GM23338 (cell line): ENCODE measurements at regions not wholly inside any gene's neighbourhood (a gene's known extent, or its start where the extent isn't known, plus 50 kb on each side); places are given as distances from the start of the nearest gene placed in this dataset.
A peak's percentile ranks its signal among the peaks of the same experiment; 100 is the strongest.

Experiments used
- ATAC-seq: fragments of 200-7000 bp; cut with Tn5 transposase; 3 replicates; pipeline ENCODE4 v1.9.1; 2020
- DNase-seq: peaks from one replicate; pipeline ENCODE4 v3.0.0-alpha.2; 2015; ENCODE audit warnings: low spot score
- H2AFZ ChIP-seq: fragments of 200-600 bp; sonication (generic); 2 replicates; pipeline ENCODE4 v1.8.0; 2016; ENCODE audit warnings: antibody characterized with exemption, mild to moderate bottlenecking, moderate library complexity
- H3F3A ChIP-seq: fragments of 200-600 bp; sonication (generic); replicated peaks from 2 replicates; pipeline ENCODE4 v1.8.0; 2017; ENCODE audit warnings: antibody characterized with exemption, mixed run types, low read depth
- H3K27ac ChIP-seq: fragments of 200-600 bp; sonication (generic); 2 replicates; pipeline ENCODE4 v1.6.1; 2016; ENCODE audit warnings: low read depth
- H3K27me3 ChIP-seq: fragments of 200-600 bp; sonication (generic); 2 replicates; pipeline ENCODE4 v1.8.0; 2016; ENCODE audit warnings: mild to moderate bottlenecking, mixed run types, moderate library complexity; ENCODE audit not compliant: insufficient read depth
- H3K36me3 ChIP-seq: fragments of 200-600 bp; sonication (generic); 2 replicates; pipeline ENCODE4 v1.8.0; 2016; ENCODE audit warnings: mild to moderate bottlenecking; ENCODE audit not compliant: insufficient read depth
- H3K4me1 ChIP-seq: fragments of 200-600 bp; sonication (generic); 2 replicates; pipeline ENCODE4 v1.8.0; 2016; ENCODE audit warnings: mild to moderate bottlenecking, moderate library complexity; ENCODE audit not compliant: insufficient read depth
- H3K4me2 ChIP-seq: fragments of 200-600 bp; sonication (generic); 2 replicates; pipeline ENCODE4 v1.7.1; 2017; ENCODE audit warnings: mixed run types
- H3K4me3 ChIP-seq: fragments of 200-600 bp; sonication (generic); 2 replicates; pipeline ENCODE4 v1.6.1; 2016; ENCODE audit warnings: mixed run types
- H3K79me2 ChIP-seq: fragments of 200-600 bp; sonication (generic); replicated peaks from 2 replicates; pipeline ENCODE4 v1.8.0; 2017; ENCODE audit warnings: mild to moderate bottlenecking; ENCODE audit not compliant: insufficient read depth
- H3K9me2 ChIP-seq: fragments of 200-600 bp; sonication (generic); 2 replicates; pipeline ENCODE4 v1.8.0; 2017; ENCODE audit not compliant: insufficient read depth
- H4K20me1 ChIP-seq: fragments of 200-600 bp; sonication (generic); replicated peaks from 2 replicates; pipeline ENCODE4 v1.8.0; 2017; ENCODE audit warnings: mild to moderate bottlenecking; ENCODE audit not compliant: insufficient read depth
- H3K27ac Mint-ChIP-seq: 2 replicates; pipeline ENCODE4 v1.8.0; 2020; ENCODE audit warnings: inconsistent platforms, mild to moderate bottlenecking, moderate library complexity, mixed read lengths
- H3K27me3 Mint-ChIP-seq: 3 replicates; pipeline ENCODE4 v1.8.0; 2022; ENCODE audit warnings: low read depth, mild to moderate bottlenecking, moderate library complexity, mixed read lengths, inconsistent platforms; ENCODE audit not compliant: insufficient read depth, poor library complexity
- H3K36me3 Mint-ChIP-seq: 3 replicates; pipeline ENCODE4 v1.8.0; 2021; ENCODE audit warnings: low read depth, mild to moderate bottlenecking, inconsistent platforms, moderate library complexity, mixed read lengths
- H3K4me1 Mint-ChIP-seq: 3 replicates; pipeline ENCODE4 v1.8.0; 2020; ENCODE audit warnings: mild to moderate bottlenecking, inconsistent platforms, mixed read lengths
- H3K4me3 Mint-ChIP-seq: 3 replicates; pipeline ENCODE4 v1.8.0; 2021; ENCODE audit warnings: moderate library complexity, mild to moderate bottlenecking, inconsistent platforms, mixed read lengths
- H3K9me3 Mint-ChIP-seq: 3 replicates; pipeline ENCODE4 v1.8.0; 2020; ENCODE audit warnings: moderate library complexity, mild to moderate bottlenecking, inconsistent platforms, mixed read lengths
- EZH2 ChIP-seq: fragments of 200-600 bp; sonication (generic); IDR thresholded peaks from one replicate; pipeline ENCODE4 v1.8.0; 2017; ENCODE audit warnings: antibody characterized with exemption, mild to moderate bottlenecking, low read depth; ENCODE audit not compliant: unreplicated experiment
- NANOG ChIP-seq: IDR thresholded peaks from 2 replicates; pipeline ENCODE4 v1.6.1; 2016; ENCODE audit warnings: antibody characterized with exemption, borderline replicate concordance
- STAT1 ChIP-seq: IDR thresholded peaks from one replicate; pipeline ENCODE4 v1.6.1; 2016; ENCODE audit warnings: antibody characterized with exemption; ENCODE audit not compliant: unreplicated experiment
- ZNF114 ChIP-seq: fragments of 250-450 bp; sonication (Bioruptor Pico); IDR thresholded peaks from 2 replicates; pipeline ENCODE4 v1.5.0; 2020; ENCODE audit warnings: mild to moderate bottlenecking, moderate library complexity
- ZNF331 ChIP-seq: fragments of 250-450 bp; sonication (Bioruptor Pico); IDR thresholded peaks from 2 replicates; pipeline ENCODE4 v1.5.0; 2020; ENCODE audit warnings: low read depth, mild to moderate bottlenecking, moderate library complexity
- TF ChIP-seq, protein P1 (sequence below): fragments of 250-450 bp; sonication (Bioruptor Pico); IDR thresholded peaks from 2 replicates; pipeline ENCODE4 v1.5.0; 2020; ENCODE audit warnings: mild to moderate bottlenecking, moderate library complexity
- TF ChIP-seq, protein P2 (sequence below), 2 experiments: fragments of 200-600 bp in 1 of 2; sonication (generic) in 1 of 2; conservative IDR thresholded peaks; 2 replicates each; pipeline versions ENCODE4 v1.5.1 to v1.6.1; 2016 to 2017; ENCODE audit warnings: antibody characterized with exemption in 2 of 2, low read depth in 2 of 2, mild to moderate bottlenecking in 2 of 2, moderate library complexity in 1 of 2
- TF ChIP-seq, protein P3 (sequence below): IDR thresholded peaks from one replicate; pipeline ENCODE4 v1.6.1; 2018; ENCODE audit warnings: antibody characterized with exemption; ENCODE audit not compliant: unreplicated experiment

DNA sequence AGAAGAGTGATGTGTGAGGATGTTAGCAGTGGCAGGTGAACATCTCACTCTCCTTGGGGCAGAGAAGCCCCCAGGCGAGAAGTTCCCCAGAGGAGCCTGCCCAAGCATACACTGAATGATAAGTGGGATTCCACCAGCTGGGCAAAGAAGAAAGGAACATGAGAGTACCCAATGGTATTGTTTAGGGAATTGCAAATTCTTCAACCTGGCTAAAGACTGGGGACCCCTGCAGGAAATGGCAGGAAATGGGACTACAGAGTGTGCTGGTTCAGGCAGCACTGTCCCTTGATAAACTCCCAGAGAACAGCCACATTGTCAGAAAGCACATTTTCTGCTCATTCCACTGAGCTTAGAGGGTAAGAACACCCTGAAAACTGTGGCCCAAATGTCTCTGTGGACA lies 121.3 kb downstream of the RPS29 start:
- Mint-ChIP-seq H3K27me3 (peaks cover 4% of the 10 kb centered on the region), H3K9me3 (peaks cover 8% of the 10 kb centered on the region; the same call in 1 of the 3 replicates), H3K4me1 (peaks cover 21% of the 10 kb centered on the region; the same call in 2 of the 3 replicates), H3K4me3 (no peak overlapping the region), H3K36me3 (peaks cover 3% of the 10 kb centered on the region; the same call in 1 of the 3 replicates), H3K27ac (no peak overlapping the region)
- Histone ChIP-seq H4K20me1 (no peaks in the 10 kb centered on the region), H3K79me2 (no peaks in the 10 kb centered on the region), H3K4me1 (peaks cover 19% of the 10 kb centered on the region), H3K36me3 (no peaks in the 10 kb centered on the region), H3K27ac (no peak overlapping the region), H3K4me3 (no peak overlapping the region), H3K27me3 (no peaks in the 10 kb centered on the region), H3K4me2 (no peak overlapping the region), H3K9me2 (no peaks in the 10 kb centered on the region), H3F3A (no peaks in the 10 kb centered on the region), H2AFZ (peak overlapping the region; percentile 89; the same call in 1 of the 2 replicates)
- peak; percentile 79 for DNase-seq
- peak; percentile 96 for ATAC-seq
- no peak for TF ChIP-seq STAT1
- no peak for TF ChIP-seq ZNF331 (CRISPR knock-in tag)
- TF ChIP-seq, protein P1, sequence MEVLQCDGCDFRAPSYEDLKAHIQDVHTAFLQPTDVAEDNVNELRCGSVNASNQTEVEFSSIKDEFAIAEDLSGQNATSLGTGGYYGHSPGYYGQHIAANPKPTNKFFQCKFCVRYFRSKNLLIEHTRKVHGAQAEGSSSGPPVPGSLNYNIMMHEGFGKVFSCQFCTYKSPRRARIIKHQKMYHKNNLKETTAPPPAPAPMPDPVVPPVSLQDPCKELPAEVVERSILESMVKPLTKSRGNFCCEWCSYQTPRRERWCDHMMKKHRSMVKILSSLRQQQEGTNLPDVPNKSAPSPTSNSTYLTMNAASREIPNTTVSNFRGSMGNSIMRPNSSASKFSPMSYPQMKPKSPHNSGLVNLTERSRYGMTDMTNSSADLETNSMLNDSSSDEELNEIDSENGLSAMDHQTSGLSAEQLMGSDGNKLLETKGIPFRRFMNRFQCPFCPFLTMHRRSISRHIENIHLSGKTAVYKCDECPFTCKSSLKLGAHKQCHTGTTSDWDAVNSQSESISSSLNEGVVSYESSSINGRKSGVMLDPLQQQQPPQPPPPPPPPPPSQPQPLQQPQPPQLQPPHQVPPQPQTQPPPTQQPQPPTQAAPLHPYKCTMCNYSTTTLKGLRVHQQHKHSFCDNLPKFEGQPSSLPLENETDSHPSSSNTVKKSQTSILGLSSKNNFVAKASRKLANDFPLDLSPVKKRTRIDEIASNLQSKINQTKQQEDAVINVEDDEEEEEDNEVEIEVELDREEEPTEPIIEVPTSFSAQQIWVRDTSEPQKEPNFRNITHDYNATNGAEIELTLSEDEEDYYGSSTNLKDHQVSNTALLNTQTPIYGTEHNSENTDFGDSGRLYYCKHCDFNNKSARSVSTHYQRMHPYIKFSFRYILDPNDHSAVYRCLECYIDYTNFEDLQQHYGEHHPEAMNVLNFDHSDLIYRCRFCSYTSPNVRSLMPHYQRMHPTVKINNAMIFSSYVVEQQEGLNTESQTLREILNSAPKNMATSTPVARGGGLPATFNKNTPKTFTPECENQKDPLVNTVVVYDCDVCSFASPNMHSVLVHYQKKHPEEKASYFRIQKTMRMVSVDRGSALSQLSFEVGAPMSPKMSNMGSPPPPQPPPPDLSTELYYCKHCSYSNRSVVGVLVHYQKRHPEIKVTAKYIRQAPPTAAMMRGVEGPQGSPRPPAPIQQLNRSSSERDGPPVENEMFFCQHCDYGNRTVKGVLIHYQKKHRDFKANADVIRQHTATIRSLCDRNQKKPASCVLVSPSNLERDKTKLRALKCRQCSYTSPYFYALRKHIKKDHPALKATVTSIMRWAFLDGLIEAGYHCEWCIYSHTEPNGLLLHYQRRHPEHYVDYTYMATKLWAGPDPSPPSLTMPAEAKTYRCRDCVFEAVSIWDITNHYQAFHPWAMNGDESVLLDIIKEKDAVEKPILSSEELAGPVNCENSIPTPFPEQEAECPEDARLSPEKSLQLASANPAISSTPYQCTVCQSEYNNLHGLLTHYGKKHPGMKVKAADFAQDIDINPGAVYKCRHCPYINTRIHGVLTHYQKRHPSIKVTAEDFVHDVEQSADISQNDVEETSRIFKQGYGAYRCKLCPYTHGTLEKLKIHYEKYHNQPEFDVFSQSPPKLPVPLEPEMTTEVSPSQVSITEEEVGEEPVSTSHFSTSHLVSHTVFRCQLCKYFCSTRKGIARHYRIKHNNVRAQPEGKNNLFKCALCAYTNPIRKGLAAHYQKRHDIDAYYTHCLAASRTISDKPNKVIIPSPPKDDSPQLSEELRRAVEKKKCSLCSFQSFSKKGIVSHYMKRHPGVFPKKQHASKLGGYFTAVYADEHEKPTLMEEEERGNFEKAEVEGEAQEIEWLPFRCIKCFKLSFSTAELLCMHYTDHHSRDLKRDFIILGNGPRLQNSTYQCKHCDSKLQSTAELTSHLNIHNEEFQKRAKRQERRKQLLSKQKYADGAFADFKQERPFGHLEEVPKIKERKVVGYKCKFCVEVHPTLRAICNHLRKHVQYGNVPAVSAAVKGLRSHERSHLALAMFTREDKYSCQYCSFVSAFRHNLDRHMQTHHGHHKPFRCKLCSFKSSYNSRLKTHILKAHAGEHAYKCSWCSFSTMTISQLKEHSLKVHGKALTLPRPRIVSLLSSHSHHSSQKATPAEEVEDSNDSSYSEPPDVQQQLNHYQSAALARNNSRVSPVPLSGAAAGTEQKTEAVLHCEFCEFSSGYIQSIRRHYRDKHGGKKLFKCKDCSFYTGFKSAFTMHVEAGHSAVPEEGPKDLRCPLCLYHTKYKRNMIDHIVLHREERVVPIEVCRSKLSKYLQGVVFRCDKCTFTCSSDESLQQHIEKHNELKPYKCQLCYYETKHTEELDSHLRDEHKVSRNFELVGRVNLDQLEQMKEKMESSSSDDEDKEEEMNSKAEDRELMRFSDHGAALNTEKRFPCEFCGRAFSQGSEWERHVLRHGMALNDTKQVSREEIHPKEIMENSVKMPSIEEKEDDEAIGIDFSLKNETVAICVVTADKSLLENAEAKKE (CRISPR knock-in tag) = peak; percentile 87
- TF ChIP-seq, protein P2, sequence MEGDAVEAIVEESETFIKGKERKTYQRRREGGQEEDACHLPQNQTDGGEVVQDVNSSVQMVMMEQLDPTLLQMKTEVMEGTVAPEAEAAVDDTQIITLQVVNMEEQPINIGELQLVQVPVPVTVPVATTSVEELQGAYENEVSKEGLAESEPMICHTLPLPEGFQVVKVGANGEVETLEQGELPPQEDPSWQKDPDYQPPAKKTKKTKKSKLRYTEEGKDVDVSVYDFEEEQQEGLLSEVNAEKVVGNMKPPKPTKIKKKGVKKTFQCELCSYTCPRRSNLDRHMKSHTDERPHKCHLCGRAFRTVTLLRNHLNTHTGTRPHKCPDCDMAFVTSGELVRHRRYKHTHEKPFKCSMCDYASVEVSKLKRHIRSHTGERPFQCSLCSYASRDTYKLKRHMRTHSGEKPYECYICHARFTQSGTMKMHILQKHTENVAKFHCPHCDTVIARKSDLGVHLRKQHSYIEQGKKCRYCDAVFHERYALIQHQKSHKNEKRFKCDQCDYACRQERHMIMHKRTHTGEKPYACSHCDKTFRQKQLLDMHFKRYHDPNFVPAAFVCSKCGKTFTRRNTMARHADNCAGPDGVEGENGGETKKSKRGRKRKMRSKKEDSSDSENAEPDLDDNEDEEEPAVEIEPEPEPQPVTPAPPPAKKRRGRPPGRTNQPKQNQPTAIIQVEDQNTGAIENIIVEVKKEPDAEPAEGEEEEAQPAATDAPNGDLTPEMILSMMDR (conservative IDR thresholded peaks at IDR 0.05; ENCODE audit: low read depth in 2 of 2) = peak; percentile 60 to 64
- TF ChIP-seq, protein P3, sequence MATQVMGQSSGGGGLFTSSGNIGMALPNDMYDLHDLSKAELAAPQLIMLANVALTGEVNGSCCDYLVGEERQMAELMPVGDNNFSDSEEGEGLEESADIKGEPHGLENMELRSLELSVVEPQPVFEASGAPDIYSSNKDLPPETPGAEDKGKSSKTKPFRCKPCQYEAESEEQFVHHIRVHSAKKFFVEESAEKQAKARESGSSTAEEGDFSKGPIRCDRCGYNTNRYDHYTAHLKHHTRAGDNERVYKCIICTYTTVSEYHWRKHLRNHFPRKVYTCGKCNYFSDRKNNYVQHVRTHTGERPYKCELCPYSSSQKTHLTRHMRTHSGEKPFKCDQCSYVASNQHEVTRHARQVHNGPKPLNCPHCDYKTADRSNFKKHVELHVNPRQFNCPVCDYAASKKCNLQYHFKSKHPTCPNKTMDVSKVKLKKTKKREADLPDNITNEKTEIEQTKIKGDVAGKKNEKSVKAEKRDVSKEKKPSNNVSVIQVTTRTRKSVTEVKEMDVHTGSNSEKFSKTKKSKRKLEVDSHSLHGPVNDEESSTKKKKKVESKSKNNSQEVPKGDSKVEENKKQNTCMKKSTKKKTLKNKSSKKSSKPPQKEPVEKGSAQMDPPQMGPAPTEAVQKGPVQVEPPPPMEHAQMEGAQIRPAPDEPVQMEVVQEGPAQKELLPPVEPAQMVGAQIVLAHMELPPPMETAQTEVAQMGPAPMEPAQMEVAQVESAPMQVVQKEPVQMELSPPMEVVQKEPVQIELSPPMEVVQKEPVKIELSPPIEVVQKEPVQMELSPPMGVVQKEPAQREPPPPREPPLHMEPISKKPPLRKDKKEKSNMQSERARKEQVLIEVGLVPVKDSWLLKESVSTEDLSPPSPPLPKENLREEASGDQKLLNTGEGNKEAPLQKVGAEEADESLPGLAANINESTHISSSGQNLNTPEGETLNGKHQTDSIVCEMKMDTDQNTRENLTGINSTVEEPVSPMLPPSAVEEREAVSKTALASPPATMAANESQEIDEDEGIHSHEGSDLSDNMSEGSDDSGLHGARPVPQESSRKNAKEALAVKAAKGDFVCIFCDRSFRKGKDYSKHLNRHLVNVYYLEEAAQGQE = no peak
- no peak for TF ChIP-seq EZH2
- no peak for TF ChIP-seq NANOG
- no peak for TF ChIP-seq ZNF114 (CRISPR knock-in tag)
